ENCODE measurements at regions not wholly inside any gene's neighbourhood (a gene's known extent, or its start where the extent isn't known, plus 50 kb on each side); places are given as distances from the start of the nearest gene placed in this dataset.

DNA sequence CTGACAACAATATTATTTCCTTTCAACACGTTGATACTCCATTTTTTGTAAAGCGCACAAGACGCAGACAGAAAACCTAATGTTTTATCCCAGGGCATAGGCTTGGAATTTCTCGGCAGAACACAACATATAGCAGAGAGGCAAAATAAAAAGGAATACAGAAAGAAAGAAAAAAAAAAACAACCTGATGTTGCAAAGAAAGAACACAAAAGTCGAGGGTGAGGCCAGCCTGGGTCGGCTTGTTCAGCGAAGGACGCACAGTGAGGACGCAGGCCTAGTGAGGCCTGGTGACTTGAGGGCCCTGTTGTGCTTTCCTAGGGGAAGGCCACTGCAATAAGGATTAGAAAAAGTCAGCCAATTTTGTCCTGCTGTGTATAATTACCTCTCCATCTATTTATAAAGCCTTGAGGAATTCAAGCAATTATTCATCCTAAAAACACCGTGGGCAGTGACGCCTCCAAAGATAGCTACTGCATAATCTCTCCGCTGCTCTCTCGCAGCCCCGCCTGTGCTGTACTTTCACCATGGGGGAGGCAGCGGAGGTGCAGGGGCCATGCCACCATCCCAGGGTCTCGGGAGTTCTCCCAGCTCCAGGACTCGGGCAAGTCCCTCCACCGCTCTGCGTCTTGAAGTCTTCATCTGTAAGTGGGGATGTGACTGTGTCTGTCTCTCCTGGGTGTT is 61.9 kb upstream of the SH3RF3 start:
- H3K4me3 ChIP-seq, result no peak overlapping the region
- TF ChIP-seq JUNB (IDR thresholded peaks at IDR 0.05) (no peak), ESRRA (IDR thresholded peaks at IDR 0.05; ENCODE audit: borderline replicate concordance, low read length) (no peak)
- TF ChIP-seq, protein P1, sequence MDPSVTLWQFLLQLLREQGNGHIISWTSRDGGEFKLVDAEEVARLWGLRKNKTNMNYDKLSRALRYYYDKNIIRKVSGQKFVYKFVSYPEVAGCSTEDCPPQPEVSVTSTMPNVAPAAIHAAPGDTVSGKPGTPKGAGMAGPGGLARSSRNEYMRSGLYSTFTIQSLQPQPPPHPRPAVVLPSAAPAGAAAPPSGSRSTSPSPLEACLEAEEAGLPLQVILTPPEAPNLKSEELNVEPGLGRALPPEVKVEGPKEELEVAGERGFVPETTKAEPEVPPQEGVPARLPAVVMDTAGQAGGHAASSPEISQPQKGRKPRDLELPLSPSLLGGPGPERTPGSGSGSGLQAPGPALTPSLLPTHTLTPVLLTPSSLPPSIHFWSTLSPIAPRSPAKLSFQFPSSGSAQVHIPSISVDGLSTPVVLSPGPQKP (IDR thresholded peaks at IDR 0.05; ENCODE audit: low read depth, low read length), result no peak
- TF ChIP-seq, protein P2, sequence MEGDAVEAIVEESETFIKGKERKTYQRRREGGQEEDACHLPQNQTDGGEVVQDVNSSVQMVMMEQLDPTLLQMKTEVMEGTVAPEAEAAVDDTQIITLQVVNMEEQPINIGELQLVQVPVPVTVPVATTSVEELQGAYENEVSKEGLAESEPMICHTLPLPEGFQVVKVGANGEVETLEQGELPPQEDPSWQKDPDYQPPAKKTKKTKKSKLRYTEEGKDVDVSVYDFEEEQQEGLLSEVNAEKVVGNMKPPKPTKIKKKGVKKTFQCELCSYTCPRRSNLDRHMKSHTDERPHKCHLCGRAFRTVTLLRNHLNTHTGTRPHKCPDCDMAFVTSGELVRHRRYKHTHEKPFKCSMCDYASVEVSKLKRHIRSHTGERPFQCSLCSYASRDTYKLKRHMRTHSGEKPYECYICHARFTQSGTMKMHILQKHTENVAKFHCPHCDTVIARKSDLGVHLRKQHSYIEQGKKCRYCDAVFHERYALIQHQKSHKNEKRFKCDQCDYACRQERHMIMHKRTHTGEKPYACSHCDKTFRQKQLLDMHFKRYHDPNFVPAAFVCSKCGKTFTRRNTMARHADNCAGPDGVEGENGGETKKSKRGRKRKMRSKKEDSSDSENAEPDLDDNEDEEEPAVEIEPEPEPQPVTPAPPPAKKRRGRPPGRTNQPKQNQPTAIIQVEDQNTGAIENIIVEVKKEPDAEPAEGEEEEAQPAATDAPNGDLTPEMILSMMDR (IDR thresholded peaks at IDR 0.05), result no peak
- no peaks in the 10 kb centered on the region for H3K4me1 ChIP-seq
- 65% methylated on average over 19 of the region's 19 CpGs for WGBS (ENCODE audit: missing lambda C conversion rate)
- POLR2A ChIA-PET, result no interaction called here
- ATAC-seq (no peak), DNase-seq (ENCODE audit: low read depth in 1 of 2, low spot score in 1 of 2) (no peak), FAIRE-seq (no peak)
- H3K9me3 ChIP-seq, result no peaks in the 10 kb centered on the region
- CTCF ChIA-PET, result no interaction called here
- no peak overlapping the region for H3K27ac ChIP-seq
- H3K4me2 ChIP-seq, result no peak overlapping the region

DNA sequence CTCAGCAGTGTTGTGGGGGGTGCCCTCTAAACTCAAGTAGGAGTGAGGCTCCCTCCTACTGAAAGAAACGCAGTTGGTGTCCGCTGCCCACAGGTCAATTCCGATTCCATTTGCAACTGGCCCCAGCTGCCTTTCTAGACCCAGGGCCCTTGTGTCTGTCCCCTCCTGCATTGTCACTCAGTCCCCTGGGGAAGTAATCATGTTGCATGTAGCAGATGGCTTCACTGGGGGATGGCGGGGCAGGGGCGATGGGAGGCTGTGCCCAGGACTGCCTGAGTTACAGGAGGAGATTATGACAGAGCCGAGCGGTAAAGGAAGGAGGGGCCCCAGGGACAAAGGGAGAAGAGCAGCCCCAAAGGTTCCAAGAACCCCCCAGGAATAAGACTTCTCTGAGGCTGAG is 62.5 kb upstream of the SH3RF3 start:
- H3K9me3 ChIP-seq, result no peaks in the 10 kb centered on the region
- FAIRE-seq, result no peak
- H3K4me3 ChIP-seq, result no peak overlapping the region
- ChIA-PET CTCF (no interaction called here), POLR2A (no interaction called here)
- no peak overlapping the region for H3K27ac ChIP-seq
- ATAC-seq, result no peak
- no peaks in the 10 kb centered on the region for H3K4me1 ChIP-seq
- TF ChIP-seq, protein P3, sequence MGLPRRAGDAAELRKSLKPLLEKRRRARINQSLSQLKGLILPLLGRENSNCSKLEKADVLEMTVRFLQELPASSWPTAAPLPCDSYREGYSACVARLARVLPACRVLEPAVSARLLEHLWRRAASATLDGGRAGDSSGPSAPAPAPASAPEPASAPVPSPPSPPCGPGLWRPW (IDR thresholded peaks at IDR 0.05), result no peak
- TF ChIP-seq TFCP2L1 (CRISPR knock-in tag; IDR thresholded peaks at IDR 0.05) (no peak), TP53 (CRISPR knock-in tag; IDR thresholded peaks at IDR 0.05) (no peak), HDAC2 (IDR thresholded peaks at IDR 0.05) (no peak), NR3C1 (IDR thresholded peaks at IDR 0.05) (no peak), ZNF302 (CRISPR knock-in tag; IDR thresholded peaks at IDR 0.05) (no peak), ZFP36 (IDR thresholded peaks at IDR 0.05; ENCODE audit: borderline replicate concordance, partially characterized antibody) (no peak), HEYL (CRISPR knock-in tag; IDR thresholded peaks at IDR 0.05) (no peak), RCOR1 (IDR thresholded peaks at IDR 0.05; ENCODE audit: low read depth, low read length) (no peak), MYC (IDR thresholded peaks at IDR 0.05; ENCODE audit: borderline replicate concordance, low read length) (no peak), CBX8 (IDR thresholded peaks at IDR 0.05) (no peak), HOXB5 (CRISPR knock-in tag; IDR thresholded peaks at IDR 0.05) (no peak), CHD4 (IDR thresholded peaks at IDR 0.05; ENCODE audit: borderline replicate concordance) (no peak), SREBF2 (IDR thresholded peaks at IDR 0.05) (no peak)
- TF ChIP-seq, protein P2 (IDR thresholded peaks at IDR 0.05), result no peak
- DNase-seq (ENCODE audit: low read depth in 1 of 2, low spot score in 1 of 2), result no peak
- WGBS (ENCODE audit: missing lambda C conversion rate), result 79% methylated on average over 6 of the region's 7 CpGs
- H3K4me2 ChIP-seq, result no peak overlapping the region

DNA sequence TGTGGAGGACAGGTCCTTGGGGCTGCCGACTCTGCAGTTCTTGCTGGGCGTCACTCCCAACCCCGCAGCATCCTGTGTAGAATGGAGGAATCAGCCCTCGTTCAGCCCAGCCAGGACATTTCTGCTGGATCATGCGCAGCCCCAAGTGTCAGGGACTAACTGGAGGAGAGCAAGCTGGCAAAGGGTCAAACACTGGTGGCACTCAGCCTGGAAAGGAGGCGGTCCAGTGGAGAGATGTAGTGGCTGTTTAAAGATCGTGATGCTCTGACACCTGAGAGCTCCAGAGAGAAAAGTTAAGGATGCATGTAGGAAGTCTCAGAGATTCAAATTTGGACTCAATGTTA is 63.6 kb upstream of the SH3RF3 start:
- H3K4me3 ChIP-seq, result no peak overlapping the region
- H3K27ac ChIP-seq, result no peak overlapping the region
- DNase-seq (ENCODE audit: low read depth in 1 of 2, low spot score in 1 of 2) (no peak), FAIRE-seq (no peak), ATAC-seq (no peak)
- no peaks in the 10 kb centered on the region for H3K4me1 ChIP-seq
- H3K4me2 ChIP-seq, result no peak overlapping the region
- TF ChIP-seq HDAC2 (IDR thresholded peaks at IDR 0.05) (no peak), FOSB (CRISPR knock-in tag; IDR thresholded peaks at IDR 0.05) (no peak), KDM5A (IDR thresholded peaks at IDR 0.05) (no peak), CEBPB (IDR thresholded peaks at IDR 0.05) (no peak), EHF (CRISPR knock-in tag; IDR thresholded peaks at IDR 0.05) (no peak), ESRRA (IDR thresholded peaks at IDR 0.05; ENCODE audit: borderline replicate concordance, low read length) (no peak), CBX8 (IDR thresholded peaks at IDR 0.05) (no peak)
- TF ChIP-seq, protein P3 (IDR thresholded peaks at IDR 0.05), result no peak
- TF ChIP-seq, protein P4, sequence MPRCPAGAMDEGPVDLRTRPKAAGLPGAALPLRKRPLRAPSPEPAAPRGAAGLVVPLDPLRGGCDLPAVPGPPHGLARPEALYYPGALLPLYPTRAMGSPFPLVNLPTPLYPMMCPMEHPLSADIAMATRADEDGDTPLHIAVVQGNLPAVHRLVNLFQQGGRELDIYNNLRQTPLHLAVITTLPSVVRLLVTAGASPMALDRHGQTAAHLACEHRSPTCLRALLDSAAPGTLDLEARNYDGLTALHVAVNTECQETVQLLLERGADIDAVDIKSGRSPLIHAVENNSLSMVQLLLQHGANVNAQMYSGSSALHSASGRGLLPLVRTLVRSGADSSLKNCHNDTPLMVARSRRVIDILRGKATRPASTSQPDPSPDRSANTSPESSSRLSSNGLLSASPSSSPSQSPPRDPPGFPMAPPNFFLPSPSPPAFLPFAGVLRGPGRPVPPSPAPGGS (IDR thresholded peaks at IDR 0.05), result no peak
- no peaks in the 10 kb centered on the region for H3K9me3 ChIP-seq
- POLR2A ChIA-PET, result no interaction called here
- WGBS (ENCODE audit: missing lambda C conversion rate), result 77% methylated on average over 7 of the region's 7 CpGs
- CTCF ChIA-PET, result no interaction called here

Measured in A549 (cell line).